ENCODE measurements at regions not wholly inside any gene's neighbourhood (a gene's known extent, or its start where the extent isn't known, plus 50 kb on each side); places are given as distances from the start of the nearest gene placed in this dataset.
"Not testable (repeated sequence)": the region's sequence is repeated elsewhere in the genome, so short reads cannot be mapped to it uniquely, and the experiment has no call there.

DNA sequence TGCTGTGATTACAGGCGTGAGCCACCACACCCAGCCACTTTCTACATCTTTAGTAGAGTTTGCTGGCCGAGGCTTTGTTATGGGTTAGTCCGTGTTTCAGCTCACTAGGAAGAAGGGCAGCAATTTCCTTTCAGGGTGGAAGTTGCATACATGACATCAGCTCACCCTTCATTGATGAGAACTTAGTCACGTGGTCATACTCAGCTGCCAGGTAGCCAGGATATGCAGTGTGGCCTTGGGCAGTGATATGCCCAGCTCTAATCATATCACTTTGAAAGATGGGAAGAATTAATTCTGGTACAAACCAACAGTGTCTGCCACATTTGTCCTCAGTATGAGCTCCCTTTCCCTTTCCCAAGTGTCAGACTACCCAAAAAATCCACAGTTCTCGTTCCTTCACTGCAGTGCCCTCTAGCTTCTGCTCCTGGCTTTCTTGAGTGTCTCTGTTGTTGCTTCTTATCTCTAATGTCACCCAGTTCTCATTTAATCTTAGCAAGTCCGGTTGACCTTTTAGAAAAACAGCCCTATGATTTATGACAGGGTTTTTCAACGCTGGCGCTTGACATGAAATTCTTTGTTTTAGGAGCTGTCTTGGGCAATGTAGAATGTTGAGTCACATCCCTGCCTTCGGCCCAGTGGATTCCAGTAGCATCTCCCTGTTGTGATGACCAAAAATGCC, 108.7 kb upstream of the ITGB1 start:
- no peak for DNase-seq

DNA sequence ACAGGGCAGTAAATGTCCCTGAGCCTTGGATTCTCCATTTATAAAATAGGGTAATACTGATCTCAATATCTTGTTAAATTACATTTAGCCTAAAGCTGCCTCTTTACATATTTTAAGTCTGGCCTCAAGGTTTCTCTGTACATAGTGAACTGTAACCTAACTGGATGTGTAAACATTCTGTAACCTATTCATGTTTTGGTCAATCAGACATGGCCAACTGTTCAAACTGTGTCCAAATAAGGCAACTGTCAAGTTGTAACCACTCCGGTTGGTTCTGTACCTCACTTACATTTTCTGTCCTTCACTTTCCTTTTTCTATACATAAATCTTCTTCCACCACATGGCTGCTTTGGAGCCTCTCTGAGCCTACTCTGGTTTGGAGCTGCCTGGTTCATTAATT, 107.1 kb upstream of the ITGB1 start:
- DNase-seq: no peak

DNA sequence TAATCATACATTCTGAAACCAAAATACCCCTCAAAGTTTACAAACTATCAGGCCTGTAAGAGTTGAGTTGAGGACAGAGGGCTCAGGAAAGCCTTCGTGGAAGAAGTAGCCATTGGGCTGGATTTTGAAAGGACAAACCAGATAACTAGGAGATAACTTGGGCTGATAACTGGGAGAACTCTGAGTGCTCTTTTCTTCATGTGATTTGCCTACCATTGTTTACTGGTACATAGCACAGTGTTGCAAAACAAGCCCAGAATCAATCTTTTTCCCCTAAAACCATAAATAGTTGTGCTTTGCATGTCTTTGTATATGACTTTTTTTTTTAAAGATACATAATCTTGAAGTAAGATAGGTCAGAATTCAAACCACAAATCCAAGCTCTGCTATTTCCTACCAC, 106.7 kb upstream of the ITGB1 start:
- no peak for DNase-seq

DNA sequence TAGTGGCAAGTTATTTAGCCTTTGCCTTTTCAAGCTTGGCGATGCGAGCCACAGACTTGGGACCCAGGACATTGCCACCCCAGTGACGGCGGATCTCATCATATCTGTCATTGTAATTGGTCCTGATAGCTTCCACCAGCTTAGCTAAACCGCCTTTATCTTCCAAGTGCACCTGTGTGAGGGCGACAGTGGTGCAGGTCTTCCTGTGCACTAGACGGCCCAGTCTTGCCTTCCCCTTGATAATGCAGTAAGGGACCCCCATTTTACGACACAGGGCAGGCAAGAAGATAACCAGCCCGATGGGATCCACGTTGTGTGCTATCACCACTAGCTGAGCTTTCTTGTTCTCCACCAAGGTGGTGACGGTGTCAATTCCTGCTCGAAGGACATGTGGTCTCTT, 99.6 kb upstream of the ITGB1 start:
- DNase-seq: no peak

DNA sequence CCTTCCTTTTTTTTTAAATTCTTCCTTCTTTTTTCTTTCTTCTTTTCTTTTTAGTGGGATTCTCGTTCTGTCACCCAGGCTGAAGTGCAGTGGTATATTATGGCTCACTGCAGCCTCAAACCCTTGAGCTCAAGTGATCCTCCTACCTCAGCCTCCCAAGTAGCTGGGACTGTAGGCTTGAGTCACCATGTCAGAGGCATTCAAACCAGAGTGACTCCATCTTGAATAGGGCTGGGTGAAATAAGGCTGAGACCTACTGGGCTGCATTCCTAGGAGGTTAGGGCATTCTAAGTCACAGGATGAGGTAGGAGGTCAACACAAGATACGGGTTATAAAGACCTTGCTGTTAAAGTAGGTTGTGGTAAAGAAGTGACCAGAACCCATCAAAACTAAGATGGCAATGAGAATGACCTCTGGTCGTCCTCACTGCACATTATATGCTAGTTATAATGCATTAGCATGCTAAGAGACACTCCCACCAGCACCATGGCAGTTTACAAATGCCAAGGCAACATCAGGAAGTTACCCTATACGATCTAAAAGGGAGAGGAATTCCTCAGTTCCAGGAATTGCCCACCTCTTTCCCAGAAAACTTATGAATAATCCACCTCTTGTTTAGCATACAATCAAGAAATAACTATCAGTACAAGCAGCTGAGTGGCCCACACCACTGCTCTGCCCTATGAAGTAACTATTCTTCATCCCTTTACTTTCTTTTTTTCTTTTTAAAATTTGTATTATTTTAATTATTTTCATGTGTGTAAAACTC, 99.0 kb upstream of the ITGB1 start:
- no peak for DNase-seq

DNA sequence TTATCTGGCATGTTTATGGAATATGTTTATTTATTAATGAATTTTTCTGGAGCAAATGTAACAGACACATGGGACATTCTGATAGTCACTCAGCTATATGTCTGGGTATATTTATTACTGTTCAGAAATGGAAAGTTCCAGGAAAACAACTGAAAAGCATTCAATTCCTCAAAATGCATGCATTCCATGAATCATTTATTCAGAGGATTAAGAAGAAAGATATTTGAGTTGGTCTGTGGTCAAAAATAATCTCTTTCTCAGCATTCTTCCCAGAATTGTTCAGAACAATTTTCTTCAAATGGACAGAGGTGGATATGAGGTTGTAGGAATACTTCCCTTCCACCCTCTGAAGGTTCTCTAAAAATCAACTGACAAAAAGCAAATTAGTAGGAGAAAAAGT, 97.6 kb upstream of the ITGB1 start:
- no peak for DNase-seq

DNA sequence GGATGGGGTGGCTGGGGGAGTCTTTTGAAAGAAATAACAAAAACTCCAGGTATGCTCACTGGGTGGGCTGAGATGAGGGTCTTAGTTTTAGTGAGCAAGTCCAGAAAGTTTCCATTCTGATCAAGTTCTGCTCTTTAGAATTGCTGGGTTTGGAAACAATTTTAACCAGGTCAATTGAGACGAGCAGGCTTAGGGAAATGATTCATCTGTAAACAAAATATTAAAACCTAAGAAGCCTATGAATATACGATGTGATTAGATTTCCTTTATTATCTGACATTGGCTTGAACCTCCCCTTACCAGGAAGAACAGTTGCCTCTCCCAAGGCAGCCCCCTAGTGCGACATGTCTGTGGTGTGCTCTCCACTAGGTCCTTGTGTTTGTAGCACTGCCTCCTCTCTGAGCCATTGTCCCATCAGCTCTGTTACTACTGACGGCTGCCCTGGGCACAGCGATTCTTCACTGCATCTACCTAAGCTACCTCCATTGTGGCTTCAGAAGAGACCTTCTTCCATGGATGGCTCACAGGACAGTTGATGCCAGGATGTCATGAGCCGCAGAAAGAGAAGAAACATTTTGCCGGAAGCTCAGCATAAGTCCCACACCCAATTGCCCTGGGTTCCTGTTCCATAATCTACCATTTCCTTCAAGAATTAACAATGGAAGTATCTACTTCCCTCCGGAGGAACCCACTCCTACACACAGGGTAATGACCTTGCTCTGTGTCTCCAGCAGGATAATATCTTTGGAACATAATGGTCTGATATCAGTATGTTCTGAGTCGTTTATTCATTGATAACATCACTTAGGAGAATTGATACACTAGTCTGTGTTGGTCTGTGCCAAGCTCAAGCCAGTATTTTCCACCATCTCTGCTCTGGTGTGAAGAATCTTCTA, 95.1 kb upstream of the ITGB1 start:
- no peak for DNase-seq

DNA sequence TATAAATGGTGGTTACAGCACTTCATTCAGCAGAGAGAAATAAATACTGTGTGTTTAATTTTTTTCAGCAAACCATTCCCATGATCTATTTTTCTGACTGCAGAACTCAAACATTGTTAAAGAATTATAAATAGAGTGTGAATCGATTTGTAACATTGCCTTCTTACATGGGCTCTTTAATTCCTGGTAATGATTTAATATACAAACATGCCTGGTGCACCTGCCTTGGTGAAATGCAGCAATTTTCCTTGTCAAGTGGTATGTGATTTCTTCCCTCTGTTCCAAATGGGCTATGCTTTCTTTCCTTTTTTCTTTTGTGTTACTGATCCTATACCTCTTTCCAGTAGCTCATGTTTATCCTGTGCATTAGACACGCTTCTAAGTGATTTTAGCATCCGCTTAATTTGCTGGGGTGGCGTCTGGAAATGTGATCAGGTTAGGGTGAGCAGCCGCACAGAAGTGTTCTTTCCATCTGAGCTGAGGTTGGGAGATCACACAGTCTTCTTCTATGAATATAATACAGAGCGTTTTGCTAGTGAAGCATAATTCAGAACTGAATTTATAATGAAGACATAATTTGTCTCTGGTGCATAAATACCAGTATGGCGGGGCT, 94.3 kb upstream of the ITGB1 start:
- peak; percentile 61 for DNase-seq

DNA sequence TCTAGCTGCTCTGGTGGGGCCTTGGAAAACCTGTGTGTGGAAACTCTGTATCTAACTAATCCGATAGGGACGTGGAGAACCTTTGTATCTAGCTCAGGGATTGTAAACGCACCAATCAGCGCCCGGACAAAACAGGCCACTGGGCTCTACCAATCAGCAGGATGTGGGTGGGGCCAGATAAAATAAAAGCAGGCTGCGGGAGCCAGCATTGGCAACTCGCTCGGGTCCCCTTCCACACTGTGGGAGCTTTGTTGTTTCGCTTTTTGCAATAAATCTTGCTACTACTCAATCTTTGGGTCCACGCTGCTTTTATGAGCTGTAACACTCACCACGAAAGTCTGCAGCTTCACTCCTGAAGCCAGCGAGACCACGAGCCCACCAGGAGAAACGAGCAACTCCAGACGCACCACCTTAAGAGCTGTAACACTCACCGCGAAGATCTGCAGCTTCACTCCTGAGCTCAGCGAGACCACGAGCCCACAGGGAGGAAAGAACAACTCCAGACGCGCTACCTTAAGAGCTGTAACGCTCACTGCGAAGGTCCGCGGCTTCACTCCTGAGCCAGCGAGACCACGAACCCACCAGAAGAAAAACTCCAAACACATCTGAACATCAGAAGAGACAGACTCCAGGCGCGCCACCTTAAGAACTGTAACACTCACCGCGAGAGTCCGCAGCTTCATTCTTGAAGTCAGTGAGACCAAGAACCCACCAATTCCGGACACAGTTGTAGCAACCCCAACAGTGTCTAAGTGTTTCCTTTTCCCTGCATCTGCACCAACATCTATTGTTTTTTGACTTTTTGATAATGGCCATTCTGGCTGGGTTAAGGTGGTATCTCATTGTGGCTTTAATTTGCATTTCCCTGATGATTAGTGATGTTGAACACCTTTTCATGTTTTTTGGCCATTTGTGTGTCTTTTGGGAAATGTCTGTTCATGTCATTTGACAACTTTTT, 92.2 kb upstream of the ITGB1 start:
- not testable (repeated sequence) for DNase-seq

DNA sequence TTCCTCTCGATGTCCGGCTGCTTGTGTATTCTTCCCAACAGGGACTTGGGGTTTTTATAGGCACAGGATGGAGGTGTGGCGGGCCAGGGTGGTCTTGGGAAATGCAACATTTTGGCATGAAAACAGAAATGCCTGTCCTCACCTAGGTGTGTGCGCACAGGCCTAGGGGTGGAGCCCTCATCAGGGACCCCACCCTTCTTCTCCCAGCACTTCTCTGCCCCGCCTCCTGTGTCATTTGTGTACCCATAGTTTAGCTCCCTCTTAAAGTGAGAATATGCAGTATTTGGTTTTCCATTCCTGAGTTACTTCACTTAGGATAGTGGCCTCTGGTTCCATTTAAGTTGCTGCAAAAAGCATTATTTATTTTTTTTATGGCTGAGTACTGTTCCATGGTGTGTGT, 90.2 kb upstream of the ITGB1 start:
- DNase-seq: no peak

DNA sequence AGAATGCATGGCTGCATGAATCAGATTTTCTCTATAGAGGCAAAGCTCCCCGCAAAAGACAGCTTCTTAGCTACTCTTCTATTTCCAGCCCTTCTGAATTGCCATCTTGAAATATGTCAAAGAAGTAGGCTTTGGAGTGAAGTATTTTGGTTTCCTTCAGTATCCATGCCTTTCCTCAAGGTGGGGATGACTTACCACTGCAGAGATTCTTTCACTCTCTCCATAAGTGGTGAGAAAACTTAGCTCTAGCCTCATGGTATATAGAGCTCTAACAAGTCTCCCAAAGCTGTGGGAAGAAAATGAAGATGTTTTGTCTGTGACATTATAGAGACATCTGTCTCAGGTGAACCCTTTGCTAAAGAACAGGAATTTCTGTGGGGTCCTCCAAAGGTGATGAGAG, 89.6 kb upstream of the ITGB1 start:
- DNase-seq: no peak

DNA sequence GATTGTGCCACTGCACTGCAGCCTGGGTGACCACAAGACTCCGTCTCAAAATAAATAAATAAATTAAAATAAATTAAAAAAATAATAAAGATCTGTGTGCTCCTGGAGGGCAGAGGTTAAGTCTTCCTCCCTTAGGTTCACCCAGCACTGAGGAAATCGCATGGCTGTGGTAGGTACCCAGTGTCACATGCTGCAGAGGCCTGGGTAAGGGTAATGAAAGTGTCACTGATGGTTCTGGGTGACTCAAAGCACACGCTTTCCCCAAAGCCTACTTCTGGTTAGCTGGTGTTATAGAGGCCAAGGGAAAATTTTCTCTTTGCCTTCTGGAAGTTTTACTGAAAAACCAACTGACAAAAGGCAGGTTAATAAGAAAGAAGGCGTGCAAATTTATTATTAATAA, 88.8 kb upstream of the ITGB1 start:
- no peak for DNase-seq

DNA sequence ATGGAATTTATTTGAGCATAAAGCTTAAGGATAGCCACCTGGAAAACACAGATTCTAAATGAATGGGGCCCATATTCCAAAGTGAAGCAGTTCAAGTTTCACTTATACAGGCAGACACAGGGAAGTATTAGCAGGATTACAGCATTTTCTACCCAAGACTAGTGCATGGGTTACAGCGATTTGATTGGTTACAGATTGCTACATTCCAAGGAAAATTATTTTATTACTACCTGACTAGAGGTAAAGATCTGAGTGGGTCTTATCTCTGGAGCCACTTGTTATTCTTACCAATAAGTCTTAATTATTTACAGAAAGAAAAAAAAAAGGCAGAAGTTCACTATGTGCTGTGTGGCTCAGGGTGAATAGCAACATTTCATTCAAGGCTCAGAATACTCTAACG, 87.4 kb upstream of the ITGB1 start:
- DNase-seq: no peak

DNA sequence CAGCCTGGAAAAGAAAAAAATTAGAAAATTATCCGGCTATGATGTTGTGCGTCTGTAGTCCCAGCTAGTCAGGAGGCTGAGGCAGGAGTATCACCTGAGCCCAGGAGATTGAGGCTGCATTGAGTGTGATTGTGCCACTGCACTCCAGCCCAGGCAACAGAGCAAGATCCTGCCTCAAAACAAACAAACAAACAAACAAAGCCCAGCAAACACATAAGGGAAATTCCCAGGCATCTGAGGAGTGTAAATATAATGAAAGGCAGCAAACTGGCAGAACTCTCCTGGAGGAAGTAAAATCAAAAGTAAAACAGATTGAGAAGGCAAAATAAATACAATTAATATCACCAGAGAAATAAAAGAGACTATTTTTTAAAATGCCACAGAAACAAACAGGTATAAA, 84.5 kb upstream of the ITGB1 start:
- no peak for DNase-seq

DNA sequence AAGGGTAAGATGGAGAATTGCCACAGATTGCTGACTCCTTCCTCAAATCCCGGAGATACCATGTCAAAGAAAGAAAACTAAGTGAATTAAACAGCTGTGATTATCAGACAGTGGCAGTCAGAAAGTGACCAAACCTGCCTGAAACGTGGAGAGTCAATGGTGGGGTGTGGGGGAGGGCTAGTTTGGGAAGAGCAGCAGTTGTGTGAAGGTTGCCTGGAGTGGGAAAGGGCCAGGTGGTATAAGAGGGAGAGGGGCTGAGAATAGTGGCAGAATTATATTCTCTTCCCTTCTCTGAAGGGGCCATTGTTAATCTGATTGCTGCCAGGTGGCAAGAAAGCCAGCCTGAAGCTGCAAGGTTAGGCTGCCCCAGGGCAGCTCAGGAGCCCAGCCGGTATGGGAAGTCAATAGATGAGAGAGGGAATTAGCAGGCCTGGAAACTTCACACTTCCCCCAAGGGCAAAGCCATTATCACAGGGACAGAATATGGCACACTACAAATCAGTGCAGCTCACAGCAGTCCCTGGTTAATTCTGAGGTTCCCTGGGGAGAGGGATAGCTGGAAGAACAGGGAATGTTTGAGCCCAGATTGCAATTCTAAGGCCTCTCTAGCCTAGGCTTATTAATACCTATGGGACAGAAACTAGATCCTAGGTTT, 83.9 kb upstream of the ITGB1 start:
- DNase-seq: peak; percentile 1

DNA sequence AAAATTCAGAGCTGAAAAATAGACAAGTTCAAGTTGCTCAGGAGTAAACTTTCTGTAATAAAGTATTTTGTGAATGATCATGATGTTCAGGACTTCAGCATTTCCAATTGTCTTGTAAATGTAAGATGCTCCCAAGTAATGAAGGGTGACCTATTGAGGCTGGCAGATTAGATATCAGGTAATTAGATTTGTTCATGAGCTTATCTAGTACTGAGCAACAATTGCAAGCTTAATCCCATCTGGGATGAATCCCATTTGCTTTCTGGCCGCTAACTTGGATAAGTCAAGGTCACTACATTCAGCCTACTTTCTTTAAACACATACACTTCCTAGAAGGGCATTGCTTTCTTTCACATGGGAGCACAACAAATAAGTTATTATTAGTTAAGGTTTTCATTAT, 82.4 kb upstream of the ITGB1 start:
- no peak for DNase-seq

DNA sequence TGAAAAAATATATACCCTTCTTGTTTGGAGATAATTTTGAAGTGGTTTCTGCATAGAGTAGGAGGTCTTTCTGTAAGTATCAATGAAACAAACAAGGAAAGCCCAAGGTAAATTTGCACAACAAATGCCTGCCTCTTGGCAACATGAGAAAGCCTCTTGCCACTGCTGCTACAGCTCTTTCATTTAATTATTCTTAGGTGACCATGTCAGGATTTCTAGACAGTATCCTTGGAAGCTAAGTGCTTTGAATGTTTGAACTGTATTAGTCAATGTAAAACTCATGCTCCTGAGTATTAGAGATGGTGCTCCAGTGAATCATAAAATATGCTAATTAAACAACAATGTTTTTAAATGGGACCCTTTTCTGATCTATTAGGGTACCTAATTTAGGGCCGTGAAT, 81.2 kb upstream of the ITGB1 start:
- DNase-seq: peak; percentile 2

DNA sequence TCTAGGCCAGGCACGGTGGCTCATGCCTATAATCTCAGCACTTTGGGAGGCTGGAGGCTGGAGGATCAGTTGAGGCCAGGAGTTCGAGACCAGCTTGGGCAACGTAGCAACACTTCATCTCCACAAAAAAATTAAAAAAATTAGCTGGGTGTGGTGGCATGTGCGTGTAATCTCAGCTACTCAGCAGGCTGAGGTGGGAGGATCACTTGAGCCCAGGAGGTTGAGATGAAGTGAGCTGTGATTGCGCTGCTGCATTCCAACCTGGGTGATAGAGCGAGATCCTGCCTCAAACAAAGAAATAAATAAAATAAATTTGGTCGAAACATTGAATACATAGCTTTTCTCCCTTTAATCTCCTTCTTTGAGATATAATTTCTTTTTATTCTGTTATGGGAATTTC, 80.6 kb upstream of the ITGB1 start:
- DNase-seq: no peak

DNA sequence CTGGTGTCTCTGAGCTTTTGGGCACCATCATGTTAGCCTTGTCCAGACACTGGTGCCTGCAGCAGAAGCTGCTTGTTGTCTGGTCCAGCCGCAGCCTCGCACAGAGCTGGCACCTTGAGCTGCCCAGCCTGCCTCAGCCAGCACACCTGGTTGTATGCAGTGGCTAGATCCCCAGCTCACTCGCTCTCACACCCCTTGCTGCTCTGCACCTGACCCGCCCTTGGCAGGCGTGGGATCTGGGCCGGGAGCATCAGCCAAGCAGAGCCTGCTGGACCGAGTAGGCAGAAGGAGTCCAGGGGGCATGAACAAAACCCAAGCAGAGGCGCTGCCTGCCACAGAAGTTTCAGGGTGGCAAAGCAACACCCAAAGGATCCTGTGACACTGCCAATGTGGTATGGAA, 79.7 kb upstream of the ITGB1 start:
- DNase-seq: no peak

DNA sequence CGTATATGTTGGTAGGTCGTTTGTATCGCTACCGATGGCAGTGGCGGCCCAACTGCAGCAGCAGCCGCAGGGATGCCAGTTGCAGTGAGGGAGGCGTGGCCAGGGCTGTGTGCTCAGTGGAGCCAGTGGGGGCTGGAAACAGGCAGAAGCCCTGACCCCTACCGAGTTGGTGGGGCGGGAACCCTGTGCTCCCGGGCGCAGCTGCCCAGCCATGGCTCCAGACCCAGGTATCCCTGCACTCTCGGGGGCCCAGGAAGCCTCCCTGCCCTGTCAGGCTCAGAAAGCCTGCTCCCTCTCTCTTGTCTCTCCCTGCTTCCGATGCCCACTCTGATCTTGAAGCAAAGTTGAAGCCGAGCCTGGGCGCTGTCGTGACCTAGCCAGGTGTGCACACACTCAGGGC, 78.6 kb upstream of the ITGB1 start:
- DNase-seq: no peak

DNA sequence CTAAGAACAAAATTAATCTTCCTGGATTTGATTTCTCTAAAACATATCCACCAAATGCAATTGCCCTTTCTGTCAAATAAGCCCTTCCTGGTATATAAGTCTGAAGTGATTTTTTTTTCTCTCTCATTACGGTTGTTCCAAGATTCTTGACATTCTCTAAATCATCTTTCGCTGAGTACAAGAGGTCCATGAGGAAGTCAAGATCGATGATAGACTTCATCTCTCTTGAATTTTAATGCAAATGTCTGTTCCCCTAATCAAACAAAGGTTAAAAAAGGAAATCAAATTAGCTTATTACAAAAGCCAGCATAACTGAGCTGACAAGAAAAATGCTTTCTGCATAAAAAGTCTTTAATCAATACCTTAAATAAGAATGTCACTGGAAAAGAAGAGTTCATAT, 77.4 kb upstream of the ITGB1 start:
- DNase-seq: no peak

DNA sequence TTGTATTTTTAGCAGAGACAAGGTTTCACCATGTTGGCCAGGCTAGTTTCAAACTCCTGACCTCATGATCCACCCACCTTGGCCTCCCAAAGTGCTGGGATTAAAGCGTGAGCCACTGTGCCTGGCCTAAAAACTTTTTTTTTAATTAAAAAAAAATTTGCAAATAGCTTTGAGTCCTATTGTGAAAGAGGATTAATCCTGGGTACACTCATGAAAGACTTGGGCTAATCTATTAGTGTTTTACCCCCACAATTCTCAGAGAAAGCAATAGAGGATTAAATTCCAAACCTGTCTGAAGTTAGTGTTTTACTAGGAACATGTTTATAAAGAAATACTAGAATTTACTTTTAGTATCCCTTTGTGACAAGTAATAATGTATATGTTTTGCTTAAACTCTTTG, 76.9 kb upstream of the ITGB1 start:
- DNase-seq: no peak
